ENCODE measurements at regions not wholly inside any gene's neighbourhood (a gene's known extent, or its start where the extent isn't known, plus 50 kb on each side); places are given as distances from the start of the nearest gene placed in this dataset.
A peak's percentile ranks its signal among the peaks of the same experiment; 100 is the strongest.

DNA sequence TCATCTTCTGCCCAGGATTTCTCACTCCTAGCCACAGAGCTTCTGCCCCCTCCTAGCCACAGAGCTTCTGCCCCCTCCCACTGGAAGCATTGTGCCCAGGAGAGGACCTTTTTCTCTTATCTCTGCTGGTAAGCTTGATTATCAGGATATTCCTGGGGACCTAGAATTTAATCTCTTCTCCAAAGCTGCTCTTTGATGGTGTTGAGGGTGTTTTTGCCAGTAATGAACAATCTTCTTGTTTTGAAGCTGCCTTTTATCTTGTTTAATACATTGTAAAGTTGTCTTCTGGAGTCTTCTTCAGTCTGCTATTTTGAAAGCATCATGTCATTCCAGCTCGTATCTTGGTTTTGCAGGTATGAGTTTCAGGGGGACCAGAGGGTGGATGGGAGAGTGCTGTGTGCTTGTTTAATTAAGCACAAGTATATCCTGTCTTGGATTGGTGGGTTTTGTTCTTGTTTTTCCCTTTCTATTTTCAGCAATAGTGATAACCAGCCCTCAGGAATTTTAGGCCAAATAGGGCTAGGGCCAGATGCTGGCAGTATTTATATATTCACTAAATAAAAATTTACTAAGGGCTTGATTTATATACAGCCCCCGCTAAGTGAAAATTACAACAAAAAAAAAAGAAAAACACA is 214.0 kb upstream of the DMRT1 start:
- Histone ChIP-seq H3K27ac (peak overlapping the region; percentile 62), H3K9me3 (no peaks in the 10 kb centered on the region), H3K4me1 (peaks cover 41% of the 10 kb centered on the region), H3K27me3 (no peaks in the 10 kb centered on the region), H3K36me3 (no peaks in the 10 kb centered on the region), H3K4me3 (no peak overlapping the region)
- no peak for DNase-seq (ENCODE audit: extremely low spot score in 2 of 2)
- intact Hi-C loops (cut with DNase I), result loop anchor here (10.0 kb wide), 1 partner anchor 67 kb away; no protein-coding TSS in a partner anchor
- TF ChIP-seq, protein P1, sequence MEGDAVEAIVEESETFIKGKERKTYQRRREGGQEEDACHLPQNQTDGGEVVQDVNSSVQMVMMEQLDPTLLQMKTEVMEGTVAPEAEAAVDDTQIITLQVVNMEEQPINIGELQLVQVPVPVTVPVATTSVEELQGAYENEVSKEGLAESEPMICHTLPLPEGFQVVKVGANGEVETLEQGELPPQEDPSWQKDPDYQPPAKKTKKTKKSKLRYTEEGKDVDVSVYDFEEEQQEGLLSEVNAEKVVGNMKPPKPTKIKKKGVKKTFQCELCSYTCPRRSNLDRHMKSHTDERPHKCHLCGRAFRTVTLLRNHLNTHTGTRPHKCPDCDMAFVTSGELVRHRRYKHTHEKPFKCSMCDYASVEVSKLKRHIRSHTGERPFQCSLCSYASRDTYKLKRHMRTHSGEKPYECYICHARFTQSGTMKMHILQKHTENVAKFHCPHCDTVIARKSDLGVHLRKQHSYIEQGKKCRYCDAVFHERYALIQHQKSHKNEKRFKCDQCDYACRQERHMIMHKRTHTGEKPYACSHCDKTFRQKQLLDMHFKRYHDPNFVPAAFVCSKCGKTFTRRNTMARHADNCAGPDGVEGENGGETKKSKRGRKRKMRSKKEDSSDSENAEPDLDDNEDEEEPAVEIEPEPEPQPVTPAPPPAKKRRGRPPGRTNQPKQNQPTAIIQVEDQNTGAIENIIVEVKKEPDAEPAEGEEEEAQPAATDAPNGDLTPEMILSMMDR (IDR thresholded peaks at IDR 0.05), result no peak

DNA sequence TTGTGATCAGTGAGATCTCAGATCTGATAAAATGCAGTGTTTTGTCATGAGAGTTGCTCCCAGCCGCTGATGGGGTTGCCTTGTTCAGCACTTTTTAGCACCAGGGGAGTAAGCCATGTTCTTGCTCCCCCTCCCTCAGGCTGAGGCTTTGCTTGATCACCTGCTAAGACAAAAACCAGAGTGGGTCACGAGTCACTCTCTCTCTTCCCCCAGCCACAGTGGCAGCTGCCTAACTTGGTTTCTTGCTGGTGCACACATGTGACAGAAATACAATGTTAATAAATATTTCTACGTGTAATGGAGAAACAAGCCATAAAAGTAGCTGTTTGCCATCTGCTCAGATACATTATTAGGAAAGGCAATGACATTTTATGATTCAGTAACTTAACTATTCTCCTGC is 212.4 kb upstream of the DMRT1 start:
- peak overlapping the region; percentile 62 for H3K27ac ChIP-seq
- no peak for DNase-seq (ENCODE audit: extremely low spot score in 2 of 2)
- no peak overlapping the region for H3K4me3 ChIP-seq
- H3K27me3 ChIP-seq, result no peaks in the 10 kb centered on the region
- H3K9me3 ChIP-seq, result no peaks in the 10 kb centered on the region
- intact Hi-C loops (cut with DNase I), result loop anchor here (10.0 kb wide), 1 partner anchor 66 kb away; no protein-coding TSS in a partner anchor
- no peak for TF ChIP-seq POLR2A (IDR thresholded peaks at IDR 0.05)
- TF ChIP-seq, protein P1 (IDR thresholded peaks at IDR 0.05), result no peak
- TF ChIP-seq POLR2AphosphoS5 (IDR thresholded peaks at IDR 0.05; ENCODE audit: insufficient read depth in 1 of 2, low read depth in 1 of 2), result no peak
- H3K4me1 ChIP-seq, result peaks cover 41% of the 10 kb centered on the region
- H3K36me3 ChIP-seq, result no peaks in the 10 kb centered on the region

DNA sequence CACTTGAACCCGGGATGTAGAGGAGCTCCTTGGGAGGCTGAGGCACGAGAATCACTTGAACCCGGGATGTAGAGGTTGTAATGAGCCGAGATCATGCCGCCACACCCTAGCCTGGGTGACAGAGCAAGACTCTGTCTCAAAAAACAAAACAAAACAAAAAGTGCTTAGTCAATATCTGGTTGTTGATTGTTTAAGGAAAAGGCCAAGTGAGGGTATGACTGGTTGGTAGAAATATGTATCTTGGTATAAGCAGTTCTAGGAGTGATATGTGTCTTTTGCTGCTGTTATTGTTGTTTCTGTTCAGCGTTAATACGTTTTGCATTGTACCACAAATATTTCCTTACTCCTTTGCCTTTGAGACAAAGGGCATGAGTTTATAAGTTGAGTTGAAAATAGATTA is 210.7 kb upstream of the DMRT1 start:
- Histone ChIP-seq H3K9me3 (no peaks in the 10 kb centered on the region), H3K4me3 (no peak overlapping the region), H3K27ac (no peak overlapping the region), H3K4me1 (peaks cover 28% of the 10 kb centered on the region), H3K36me3 (no peaks in the 10 kb centered on the region), H3K27me3 (no peaks in the 10 kb centered on the region)
- no peak for TF ChIP-seq POLR2AphosphoS5 (IDR thresholded peaks at IDR 0.05; ENCODE audit: insufficient read depth in 1 of 2, low read depth in 1 of 2)
- TF ChIP-seq POLR2A (IDR thresholded peaks at IDR 0.05), result no peak
- TF ChIP-seq, protein P1 (IDR thresholded peaks at IDR 0.05), result no peak
- no peak for DNase-seq (ENCODE audit: extremely low spot score in 2 of 2)
- intact Hi-C loops (cut with DNase I), result no loop called here

DNA sequence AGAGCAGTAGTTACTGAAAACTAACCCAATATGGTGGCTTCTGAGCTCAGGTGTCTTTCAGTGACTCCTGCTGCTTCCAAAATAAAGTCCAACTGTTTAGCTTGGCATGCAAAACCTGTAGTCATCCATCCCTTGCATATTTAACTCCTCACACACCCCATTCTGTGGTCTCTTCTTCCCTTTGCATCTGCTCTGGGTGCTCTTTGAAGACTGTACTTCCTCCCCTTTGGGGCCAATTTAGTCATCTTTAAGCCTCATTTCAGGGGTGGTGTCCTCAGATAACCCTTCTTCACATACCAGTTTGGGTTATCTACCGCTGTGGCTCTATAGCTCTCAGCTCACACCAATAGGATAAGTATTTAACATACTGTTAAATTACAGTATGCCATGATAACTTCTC is 209.9 kb upstream of the DMRT1 start:
- Histone ChIP-seq H3K27ac (no peak overlapping the region), H3K36me3 (no peaks in the 10 kb centered on the region), H3K27me3 (no peaks in the 10 kb centered on the region), H3K4me1 (peaks cover 20% of the 10 kb centered on the region), H3K9me3 (no peaks in the 10 kb centered on the region), H3K4me3 (no peak overlapping the region)
- TF ChIP-seq POLR2A (IDR thresholded peaks at IDR 0.05), result no peak
- intact Hi-C loops (cut with DNase I), result no loop called here
- no peak for DNase-seq (ENCODE audit: extremely low spot score in 2 of 2)

DNA sequence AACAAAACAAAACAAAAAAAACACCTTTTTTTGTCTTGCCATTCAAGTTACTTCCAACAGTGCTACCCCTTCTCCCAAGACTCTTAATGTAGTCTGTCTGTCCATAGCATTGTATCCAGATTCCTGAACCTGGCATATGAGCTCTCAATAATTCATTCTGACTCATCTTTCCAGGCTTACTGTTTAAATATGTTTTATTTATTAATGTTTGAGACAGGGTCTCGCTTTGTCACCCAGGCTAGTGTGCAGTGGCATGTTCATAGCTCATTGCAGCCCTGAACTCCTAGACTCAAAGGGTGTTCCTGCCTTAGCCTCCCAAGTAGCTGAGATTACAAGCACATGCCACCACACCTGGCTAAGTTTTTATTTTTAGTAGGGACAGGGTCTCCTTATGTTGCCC is 208.0 kb upstream of the DMRT1 start:
- no peak overlapping the region for H3K4me3 ChIP-seq
- TF ChIP-seq POLR2AphosphoS5 (IDR thresholded peaks at IDR 0.05; ENCODE audit: insufficient read depth in 1 of 2, low read depth in 1 of 2), result no peak
- TF ChIP-seq, protein P1 (IDR thresholded peaks at IDR 0.05), result no peak
- no peak for TF ChIP-seq POLR2A (IDR thresholded peaks at IDR 0.05)
- H3K9me3 ChIP-seq, result no peaks in the 10 kb centered on the region
- no peak for DNase-seq (ENCODE audit: extremely low spot score in 2 of 2)
- peaks cover 5% of the 10 kb centered on the region for H3K4me1 ChIP-seq
- H3K27me3 ChIP-seq, result no peaks in the 10 kb centered on the region
- intact Hi-C loops (cut with DNase I), result no loop called here
- H3K36me3 ChIP-seq, result no peaks in the 10 kb centered on the region
- H3K27ac ChIP-seq, result no peak overlapping the region
